ENCODE measurements at regions not wholly inside any gene's neighbourhood (a gene's known extent, or its start where the extent isn't known, plus 50 kb on each side); places are given as distances from the start of the nearest gene placed in this dataset.
A peak's percentile ranks its signal among the peaks of the same experiment; 100 is the strongest.

DNA sequence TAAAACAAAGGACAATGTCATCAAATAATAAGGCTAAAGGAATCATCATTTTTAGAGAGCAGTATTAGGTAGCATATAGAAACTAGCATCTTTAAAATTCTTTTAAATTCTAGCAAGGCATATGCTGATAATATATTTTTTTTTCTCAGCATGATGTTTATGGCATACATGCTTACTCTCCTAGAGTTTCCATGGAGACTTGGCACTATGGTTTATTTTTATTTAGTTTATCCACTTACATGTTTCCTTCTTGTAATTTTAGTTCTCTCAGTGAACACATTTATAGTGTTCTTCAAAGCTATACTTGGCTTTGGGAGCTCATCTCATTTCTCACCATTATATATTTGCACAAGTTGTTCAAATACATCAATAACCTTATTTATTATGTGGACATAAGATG, 413.8 kb upstream of the LINC00305 start:
- H3K4me1 ChIP-seq (ENCODE audit: insufficient read depth, low read length) = no peaks in the 10 kb centered on the region
- intact Hi-C loops (cut with micrococcal nuclease; ENCODE audit: unreplicated experiment) = no loop called here
- H3K4me2 ChIP-seq (ENCODE audit: low read depth, low read length) = no peak overlapping the region
- FAIRE-seq = no peak
- in situ Hi-C loops (cut with HindIII; ENCODE audit: extremely low pct_ligation_motif_present, low pct_unique_long_range_greater_than_20kb) = loop anchor here (25.0 kb wide), 1 partner anchor 100 kb away; no protein-coding TSS in a partner anchor
- peaks cover 50% of the 10 kb centered on the region for H3K9me3 ChIP-seq (ENCODE audit: low read length)
- no peak for ATAC-seq
- CTCF ChIA-PET (ENCODE audit: low intra/inter-chr PET ratio, low total read pairs) = no interaction called here
- H2AFZ ChIP-seq (ENCODE audit: low read length) = no peak overlapping the region
- DNase-seq (ENCODE audit: low spot score) = no peak
- POLR2A ChIA-PET = no interaction called here
- H3K79me2 ChIP-seq (ENCODE audit: insufficient read depth, low read length) = no peaks in the 10 kb centered on the region
- no peak overlapping the region for H3K4me3 ChIP-seq (replicated peaks in 1 of 3; ENCODE audit: insufficient read depth in 1 of 3, low read depth in 2 of 3, low read length in 3 of 3)
- no peaks in the 10 kb centered on the region for H3K36me3 ChIP-seq (replicated peaks in 1 of 2; ENCODE audit: control insufficient read depth in 1 of 2, insufficient read depth in 2 of 2, low read length in 2 of 2)
- no TSS peak for BruUV-seq (replicated peaks)
- no peak overlapping the region for H3K27ac ChIP-seq (ENCODE audit: extremely low read length, insufficient read depth, low read length)
- no peaks in the 10 kb centered on the region for H3K27me3 ChIP-seq (ENCODE audit: control insufficient read depth in 1 of 2, insufficient read depth in 2 of 2, low read length in 2 of 2)
- H3K9ac ChIP-seq (ENCODE audit: insufficient read depth, low read depth, low read length) = no peak overlapping the region
- no peak for TF ChIP-seq MTA3 (CRISPR knock-in tag; IDR thresholded peaks at IDR 0.05)
- TF ChIP-seq TCF12 (IDR thresholded peaks at IDR 0.05) = no peak
- TF ChIP-seq TCF12 (CRISPR knock-in tag; IDR thresholded peaks at IDR 0.05) = no peak
- TF ChIP-seq RBFOX2 (IDR thresholded peaks at IDR 0.05; ENCODE audit: low read depth, low read length) = no peak
- TF ChIP-seq RXRA (CRISPR knock-in tag; IDR thresholded peaks at IDR 0.05) = no peak
- no peak for TF ChIP-seq ZSCAN31 (CRISPR knock-in tag; IDR thresholded peaks at IDR 0.05; ENCODE audit: low read depth)
- TF ChIP-seq RAD21 (CRISPR knock-in tag; IDR thresholded peaks at IDR 0.05) = no peak
- no peak for TF ChIP-seq ZNF816 (CRISPR knock-in tag; IDR thresholded peaks at IDR 0.05; ENCODE audit: borderline replicate concordance)
- TF ChIP-seq HNRNPLL (IDR thresholded peaks at IDR 0.05; ENCODE audit: low read depth, low read length, poor library complexity, severe bottlenecking) = no peak
- H4K20me1 ChIP-seq (ENCODE audit: insufficient read depth, low read length) = no peaks in the 10 kb centered on the region

DNA sequence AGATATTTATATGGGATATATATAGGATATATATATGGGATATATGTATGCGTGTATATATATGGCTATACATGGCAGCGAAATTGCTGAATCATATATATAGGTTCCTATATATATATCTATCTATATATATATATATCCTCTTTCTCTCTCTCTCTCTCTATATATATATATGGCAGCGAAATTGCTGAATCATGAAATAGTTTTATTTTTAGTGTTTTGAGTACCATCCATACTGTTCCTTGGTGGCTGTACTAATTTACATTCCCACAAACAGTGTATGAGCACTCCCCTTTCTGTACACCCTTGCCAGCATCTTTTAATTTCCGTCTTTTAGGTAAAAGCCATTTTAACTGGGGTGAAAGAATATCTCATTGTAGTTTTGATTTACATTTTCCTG, 397.6 kb upstream of the LINC00305 start:
- Histone ChIP-seq H3K4me1 (ENCODE audit: insufficient read depth, low read length) (no peaks in the 10 kb centered on the region), H3K36me3 (replicated peaks in 1 of 2; ENCODE audit: control insufficient read depth in 1 of 2, insufficient read depth in 2 of 2, low read length in 2 of 2) (no peaks in the 10 kb centered on the region), H3K79me2 (ENCODE audit: insufficient read depth, low read length) (no peaks in the 10 kb centered on the region), H3K9ac (ENCODE audit: insufficient read depth, low read depth, low read length) (no peak overlapping the region), H3K4me3 (replicated peaks in 1 of 3; ENCODE audit: insufficient read depth in 1 of 3, low read depth in 2 of 3, low read length in 3 of 3) (no peak overlapping the region), H3K4me2 (ENCODE audit: low read depth, low read length) (no peak overlapping the region), H3K27ac (ENCODE audit: extremely low read length, insufficient read depth, low read length) (no peak overlapping the region), H4K20me1 (ENCODE audit: insufficient read depth, low read length) (no peaks in the 10 kb centered on the region), H3K27me3 (ENCODE audit: control insufficient read depth in 1 of 2, insufficient read depth in 2 of 2, low read length in 2 of 2) (no peaks in the 10 kb centered on the region), H3K9me3 (ENCODE audit: low read length) (peaks cover 52% of the 10 kb centered on the region), H2AFZ (ENCODE audit: low read length) (no peak overlapping the region)
- no peak for ATAC-seq
- ChIA-PET CTCF (ENCODE audit: low intra/inter-chr PET ratio, low total read pairs) (no interaction called here), POLR2A (no interaction called here)
- WGBS (ENCODE audit: low lambda C conversion rate) = 37% methylated on average over 4 of the region's 4 CpGs
- in situ Hi-C loops (cut with HindIII; ENCODE audit: extremely low pct_ligation_motif_present, low pct_unique_long_range_greater_than_20kb) (no loop called here), intact Hi-C loops (cut with micrococcal nuclease; ENCODE audit: unreplicated experiment) (no loop called here)
- DNase-seq (ENCODE audit: low spot score) = no peak
- TF ChIP-seq MAFF (IDR thresholded peaks at IDR 0.05; ENCODE audit: low read depth, low read length) = peak; percentile 51
- TF ChIP-seq MAFK (conservative IDR thresholded peaks at IDR 0.05 in 1 of 2, IDR thresholded peaks at IDR 0.05 in 1 of 2; ENCODE audit: low read length in 2 of 2) = peak; percentile 58 to 79
- TF ChIP-seq, protein P1, sequence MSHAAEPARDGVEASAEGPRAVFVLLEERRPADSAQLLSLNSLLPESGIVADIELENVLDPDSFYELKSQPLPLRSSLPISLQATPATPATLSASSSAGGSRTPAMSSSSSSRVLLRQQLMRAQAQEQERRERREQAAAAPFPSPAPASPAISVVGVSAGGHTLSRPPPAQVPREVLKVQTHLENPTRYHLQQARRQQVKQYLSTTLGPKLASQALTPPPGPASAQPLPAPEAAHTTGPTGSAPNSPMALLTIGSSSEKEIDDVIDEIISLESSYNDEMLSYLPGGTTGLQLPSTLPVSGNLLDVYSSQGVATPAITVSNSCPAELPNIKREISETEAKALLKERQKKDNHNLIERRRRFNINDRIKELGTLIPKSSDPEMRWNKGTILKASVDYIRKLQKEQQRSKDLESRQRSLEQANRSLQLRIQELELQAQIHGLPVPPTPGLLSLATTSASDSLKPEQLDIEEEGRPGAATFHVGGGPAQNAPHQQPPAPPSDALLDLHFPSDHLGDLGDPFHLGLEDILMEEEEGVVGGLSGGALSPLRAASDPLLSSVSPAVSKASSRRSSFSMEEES (CRISPR knock-in tag; IDR thresholded peaks at IDR 0.05) = no peak
- BruUV-seq (replicated peaks) = no TSS peak
- no peak for FAIRE-seq
